ENCODE measurements at regions not wholly inside any gene's neighbourhood (a gene's known extent, or its start where the extent isn't known, plus 50 kb on each side); places are given as distances from the start of the nearest gene placed in this dataset.

DNA sequence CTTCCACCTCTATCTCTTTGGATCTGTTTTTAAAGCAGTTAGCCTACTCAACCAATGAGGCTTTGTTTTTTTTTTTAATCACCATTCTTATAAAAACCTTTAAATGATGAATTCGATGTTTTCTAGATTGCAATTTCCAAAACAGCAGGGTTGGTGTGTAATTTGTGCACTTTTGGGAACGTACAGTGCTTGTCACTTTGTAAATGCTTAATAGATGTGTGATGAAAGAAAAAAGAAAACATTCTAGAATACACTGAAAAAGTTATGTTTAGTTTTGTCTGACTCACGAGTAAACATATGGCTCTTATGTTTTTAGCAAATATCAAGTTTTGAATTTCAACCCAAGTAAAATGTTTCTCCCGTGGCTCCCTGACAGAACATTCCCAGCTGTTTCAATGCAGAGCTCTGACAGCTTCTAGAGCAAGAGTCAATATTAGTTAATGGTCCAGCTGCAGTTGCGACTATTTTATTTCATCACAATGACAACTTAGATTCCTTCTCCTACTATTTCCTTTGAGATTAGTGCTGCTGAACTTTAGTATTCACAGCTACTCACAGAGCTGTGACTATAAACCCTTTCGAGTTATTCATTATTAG, 362.5 kb upstream of the ADAMTS5 start:
- TF ChIP-seq, protein P1, sequence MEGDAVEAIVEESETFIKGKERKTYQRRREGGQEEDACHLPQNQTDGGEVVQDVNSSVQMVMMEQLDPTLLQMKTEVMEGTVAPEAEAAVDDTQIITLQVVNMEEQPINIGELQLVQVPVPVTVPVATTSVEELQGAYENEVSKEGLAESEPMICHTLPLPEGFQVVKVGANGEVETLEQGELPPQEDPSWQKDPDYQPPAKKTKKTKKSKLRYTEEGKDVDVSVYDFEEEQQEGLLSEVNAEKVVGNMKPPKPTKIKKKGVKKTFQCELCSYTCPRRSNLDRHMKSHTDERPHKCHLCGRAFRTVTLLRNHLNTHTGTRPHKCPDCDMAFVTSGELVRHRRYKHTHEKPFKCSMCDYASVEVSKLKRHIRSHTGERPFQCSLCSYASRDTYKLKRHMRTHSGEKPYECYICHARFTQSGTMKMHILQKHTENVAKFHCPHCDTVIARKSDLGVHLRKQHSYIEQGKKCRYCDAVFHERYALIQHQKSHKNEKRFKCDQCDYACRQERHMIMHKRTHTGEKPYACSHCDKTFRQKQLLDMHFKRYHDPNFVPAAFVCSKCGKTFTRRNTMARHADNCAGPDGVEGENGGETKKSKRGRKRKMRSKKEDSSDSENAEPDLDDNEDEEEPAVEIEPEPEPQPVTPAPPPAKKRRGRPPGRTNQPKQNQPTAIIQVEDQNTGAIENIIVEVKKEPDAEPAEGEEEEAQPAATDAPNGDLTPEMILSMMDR (IDR thresholded peaks at IDR 0.05; ENCODE audit: unreplicated experiment) = no peak
- CTCF ChIA-PET = no interaction called here
- H3K27ac Mint-ChIP-seq (ENCODE audit: low read depth, unreplicated experiment) = no peak overlapping the region
- intact Hi-C loops (cut with micrococcal nuclease) = no loop called here
- no peaks in the 10 kb centered on the region for H3K27me3 Mint-ChIP-seq (ENCODE audit: insufficient read depth, unreplicated experiment)
- peak; percentile 1 for DNase-seq (ENCODE audit: unreplicated experiment)
- H3K4me1 Mint-ChIP-seq (ENCODE audit: insufficient read depth, unreplicated experiment) = no peaks in the 10 kb centered on the region
- no peaks in the 10 kb centered on the region for H3K9me3 Mint-ChIP-seq (ENCODE audit: unreplicated experiment)
- POLR2A ChIA-PET = no interaction called here
- BruUV-seq (replicated peaks) = no TSS peak
- H3K4me3 Mint-ChIP-seq (ENCODE audit: unreplicated experiment) = no peak overlapping the region
- H3K36me3 Mint-ChIP-seq (ENCODE audit: insufficient read depth, unreplicated experiment) = no peaks in the 10 kb centered on the region

DNA sequence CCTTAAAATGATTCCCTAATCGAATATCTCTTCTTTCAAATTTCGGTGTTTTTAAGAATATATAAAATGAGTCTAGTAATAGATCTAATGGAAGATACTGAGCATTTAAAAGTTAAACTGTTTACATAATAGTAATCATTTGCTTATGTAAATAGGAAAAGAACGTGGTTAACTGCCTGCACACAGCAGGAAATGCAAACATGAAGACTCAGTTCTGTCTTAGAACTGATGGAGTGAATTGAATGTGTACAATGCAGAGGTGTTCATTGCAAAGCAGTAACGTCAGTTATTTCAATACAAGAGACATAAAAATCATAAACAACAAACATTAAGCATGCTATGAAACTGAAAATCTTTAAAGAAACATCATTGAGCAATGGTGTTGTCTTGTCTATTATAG, 359.4 kb upstream of the ADAMTS5 start:
- Mint-ChIP-seq H3K36me3 (ENCODE audit: insufficient read depth, unreplicated experiment) (no peaks in the 10 kb centered on the region), H3K27ac (ENCODE audit: low read depth, unreplicated experiment) (no peak overlapping the region), H3K9me3 (ENCODE audit: unreplicated experiment) (no peaks in the 10 kb centered on the region), H3K27me3 (ENCODE audit: insufficient read depth, unreplicated experiment) (no peaks in the 10 kb centered on the region), H3K4me3 (ENCODE audit: unreplicated experiment) (no peak overlapping the region), H3K4me1 (ENCODE audit: insufficient read depth, unreplicated experiment) (no peaks in the 10 kb centered on the region)
- ChIA-PET POLR2A (no interaction called here), CTCF (no interaction called here)
- BruUV-seq (replicated peaks) = no TSS peak
- TF ChIP-seq, protein P1 (IDR thresholded peaks at IDR 0.05; ENCODE audit: unreplicated experiment) = no peak
- DNase-seq (ENCODE audit: unreplicated experiment) = no peak
- intact Hi-C loops (cut with micrococcal nuclease) = no loop called here

DNA sequence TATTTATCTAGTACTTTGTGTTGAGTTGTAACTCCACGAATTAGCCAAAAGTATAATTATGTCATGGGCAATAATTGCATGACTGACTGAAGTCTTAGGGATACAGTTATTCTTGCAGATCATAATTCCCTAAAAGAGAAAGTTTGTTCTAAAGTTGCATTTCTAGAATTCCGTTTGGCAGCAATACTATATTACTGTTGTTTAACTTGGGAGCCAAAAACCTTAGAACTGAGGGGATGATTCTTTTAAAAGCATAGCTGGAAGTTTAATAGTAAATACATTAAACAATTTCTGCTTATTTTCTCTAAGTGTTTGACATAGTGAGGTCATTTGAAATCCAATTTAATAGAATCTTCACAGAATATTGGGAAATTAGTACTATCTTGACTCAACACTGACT, 356.4 kb upstream of the ADAMTS5 start:
- no TSS peak for BruUV-seq (replicated peaks)
- Mint-ChIP-seq H3K9me3 (ENCODE audit: unreplicated experiment) (no peaks in the 10 kb centered on the region), H3K4me3 (ENCODE audit: unreplicated experiment) (no peak overlapping the region), H3K36me3 (ENCODE audit: insufficient read depth, unreplicated experiment) (no peaks in the 10 kb centered on the region), H3K27ac (ENCODE audit: low read depth, unreplicated experiment) (no peak overlapping the region), H3K27me3 (ENCODE audit: insufficient read depth, unreplicated experiment) (no peaks in the 10 kb centered on the region), H3K4me1 (ENCODE audit: insufficient read depth, unreplicated experiment) (no peaks in the 10 kb centered on the region)
- intact Hi-C loops (cut with micrococcal nuclease) = no loop called here
- TF ChIP-seq, protein P1 (IDR thresholded peaks at IDR 0.05; ENCODE audit: unreplicated experiment) = no peak
- POLR2A ChIA-PET = no interaction called here
- CTCF ChIA-PET = interaction anchor here (0.7 kb wide), 1 partner anchor 395 kb away, joined by 3 read pairs; no protein-coding TSS in a partner anchor
- DNase-seq (ENCODE audit: unreplicated experiment) = no peak

DNA sequence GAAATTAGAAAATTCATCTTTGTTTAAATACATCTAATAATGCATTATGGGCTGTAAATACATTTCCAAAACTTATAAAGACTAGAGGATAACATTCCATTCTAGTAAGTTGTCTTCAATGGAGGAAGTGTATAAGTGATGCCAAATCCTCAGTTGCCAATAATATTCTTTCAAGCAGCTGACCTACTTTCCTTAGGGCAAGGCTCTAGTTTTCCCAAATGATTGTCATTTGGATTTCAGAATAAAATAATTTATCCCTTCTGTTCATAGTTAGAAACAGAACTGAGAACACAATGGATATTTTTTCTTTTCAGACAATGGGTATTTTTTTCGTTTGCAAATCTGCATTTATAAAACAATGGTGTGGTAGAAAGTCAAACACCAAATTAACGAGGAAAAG, 354.9 kb upstream of the ADAMTS5 start:
- H3K4me3 Mint-ChIP-seq (ENCODE audit: unreplicated experiment) = no peak overlapping the region
- H3K36me3 Mint-ChIP-seq (ENCODE audit: insufficient read depth, unreplicated experiment) = no peaks in the 10 kb centered on the region
- intact Hi-C loops (cut with micrococcal nuclease) = no loop called here
- no TSS peak for BruUV-seq (replicated peaks)
- H3K4me1 Mint-ChIP-seq (ENCODE audit: insufficient read depth, unreplicated experiment) = no peaks in the 10 kb centered on the region
- CTCF ChIA-PET = no interaction called here
- H3K27ac Mint-ChIP-seq (ENCODE audit: low read depth, unreplicated experiment) = no peak overlapping the region
- no peaks in the 10 kb centered on the region for H3K9me3 Mint-ChIP-seq (ENCODE audit: unreplicated experiment)
- H3K27me3 Mint-ChIP-seq (ENCODE audit: insufficient read depth, unreplicated experiment) = no peaks in the 10 kb centered on the region
- TF ChIP-seq, protein P1 (IDR thresholded peaks at IDR 0.05; ENCODE audit: unreplicated experiment) = no peak
- DNase-seq (ENCODE audit: unreplicated experiment) = no peak
- POLR2A ChIA-PET = no interaction called here

All from MCF 10A (cell line).